Loucy (cell line): ENCODE measurements at regions not wholly inside any gene's neighbourhood (a gene's known extent, or its start where the extent isn't known, plus 50 kb on each side); places are given as distances from the start of the nearest gene placed in this dataset.
"Not testable (repeated sequence)": the region's sequence is repeated elsewhere in the genome, so short reads cannot be mapped to it uniquely, and the experiment has no call there.

Source experiments
- EZH2phosphoT487 ChIP-seq: fragments of 200-600 bp; IDR thresholded peaks from 2 replicates; pipeline ENCODE4 v1.6.1; 2018; ENCODE audit warnings: antibody characterized with exemption, mild to moderate bottlenecking, moderate library complexity, borderline replicate concordance
- TF ChIP-seq, protein P1 (sequence below): fragments of 200-600 bp; sonication (generic); conservative IDR thresholded peaks from 2 replicates; pipeline ENCODE4 v1.5.1; 2014; ENCODE audit warnings: mild to moderate bottlenecking, antibody characterized with exemption, low read length

GRCh38 chr2:87497700-87498099, 250.2 kb upstream of the PLGLB2 start:
- TF ChIP-seq, protein P1, sequence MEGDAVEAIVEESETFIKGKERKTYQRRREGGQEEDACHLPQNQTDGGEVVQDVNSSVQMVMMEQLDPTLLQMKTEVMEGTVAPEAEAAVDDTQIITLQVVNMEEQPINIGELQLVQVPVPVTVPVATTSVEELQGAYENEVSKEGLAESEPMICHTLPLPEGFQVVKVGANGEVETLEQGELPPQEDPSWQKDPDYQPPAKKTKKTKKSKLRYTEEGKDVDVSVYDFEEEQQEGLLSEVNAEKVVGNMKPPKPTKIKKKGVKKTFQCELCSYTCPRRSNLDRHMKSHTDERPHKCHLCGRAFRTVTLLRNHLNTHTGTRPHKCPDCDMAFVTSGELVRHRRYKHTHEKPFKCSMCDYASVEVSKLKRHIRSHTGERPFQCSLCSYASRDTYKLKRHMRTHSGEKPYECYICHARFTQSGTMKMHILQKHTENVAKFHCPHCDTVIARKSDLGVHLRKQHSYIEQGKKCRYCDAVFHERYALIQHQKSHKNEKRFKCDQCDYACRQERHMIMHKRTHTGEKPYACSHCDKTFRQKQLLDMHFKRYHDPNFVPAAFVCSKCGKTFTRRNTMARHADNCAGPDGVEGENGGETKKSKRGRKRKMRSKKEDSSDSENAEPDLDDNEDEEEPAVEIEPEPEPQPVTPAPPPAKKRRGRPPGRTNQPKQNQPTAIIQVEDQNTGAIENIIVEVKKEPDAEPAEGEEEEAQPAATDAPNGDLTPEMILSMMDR: not testable (repeated sequence)
- TF ChIP-seq EZH2phosphoT487: not testable (repeated sequence)
